Transverse colon (tissue), 4 donors: ENCODE measurements at regions not wholly inside any gene's neighbourhood (a gene's known extent, or its start where the extent isn't known, plus 50 kb on each side); places are given as distances from the start of the nearest gene placed in this dataset.

Experiments used
- CTCF ChIP-seq, 5 experiments: fragments of 200-600 bp in 3 of 5; fragments of 450-650 bp in 2 of 5; sonication (generic) in 3 of 5; IDR thresholded peaks; 1 replicate in 2 of 5; 2 replicates in 3 of 5; pipeline ENCODE4 v1.5.1; 2016 to 2017; ENCODE audit warnings: antibody characterized with exemption in 5 of 5, inconsistent platforms in 3 of 5, mild to moderate bottlenecking in 2 of 5, moderate library complexity in 1 of 5
- POLR2A ChIP-seq: fragments of 450-650 bp; IDR thresholded peaks from one replicate; pipeline ENCODE4 v1.6.1; 2016; ENCODE audit warnings: antibody characterized with exemption, mild to moderate bottlenecking, moderate library complexity
- POLR2AphosphoS5 ChIP-seq, 3 donors: sonication (generic); formaldehyde crosslinking; IDR thresholded peaks; one replicate each; pipeline ENCODE4 v1.6.1; 2016; ENCODE audit warnings: antibody characterized with exemption in 3 of 3

GRCh38 chr20:10111139-10111958, 76.6 kb downstream of the ANKEF1 start:
- no peak for TF ChIP-seq CTCF (IDR thresholded peaks at IDR 0.05)
- TF ChIP-seq POLR2AphosphoS5 (IDR thresholded peaks at IDR 0.05), result no peak
- no peak for TF ChIP-seq POLR2A
